Heart left ventricle (tissue), 16 donors: ENCODE measurements at regions not wholly inside any gene's neighbourhood (a gene's known extent, or its start where the extent isn't known, plus 50 kb on each side); places are given as distances from the start of the nearest gene placed in this dataset.
A peak's percentile ranks its signal among the peaks of the same experiment; 100 is the strongest.

Experiments
- ATAC-seq, 4 donors: fragments of 200-7000 bp; cut with Tn5 transposase; one replicate each; pipeline ENCODE4 v1.9.1; 2020 to 2022; ENCODE audit warnings: moderate library complexity in 4 of 4, mild to moderate bottlenecking in 3 of 4, moderate number of reproducible peaks in 1 of 4
- DNase-seq, 5 donors: peaks; one replicate each; pipeline ENCODE4 v3.0.0-alpha.2; 2020
- H3K27ac ChIP-seq, 12 donors: fragments of 200-600 bp; sonication (generic) in 4 of 12; one replicate each; pipeline versions ENCODE4 v1.5.0 to v1.8.0; 2016 to 2022; ENCODE audit warnings: mild to moderate bottlenecking in 2 of 12
- H3K27me3 ChIP-seq, 9 donors: fragments of 200-600 bp; sonication (generic) in 2 of 9; one replicate each; pipeline versions ENCODE4 v1.5.1 to v1.8.0; 2016 to 2022; ENCODE audit warnings: mild to moderate bottlenecking in 3 of 9
- H3K36me3 ChIP-seq, 9 donors: fragments of 200-600 bp; sonication (generic) in 2 of 9; one replicate each; pipeline versions ENCODE4 v1.5.0 to v1.8.0; 2018 to 2022; ENCODE audit warnings: mild to moderate bottlenecking in 2 of 9
- H3K4me1 ChIP-seq, 12 donors: fragments of 200-600 bp; sonication (generic) in 4 of 12; one replicate each; pipeline versions ENCODE4 v1.5.0 to v1.8.0; 2016 to 2022; ENCODE audit warnings: mild to moderate bottlenecking in 3 of 12
- H3K4me3 ChIP-seq, 12 donors: fragments of 200-600 bp; sonication (generic) in 4 of 12; one replicate each; pipeline versions ENCODE4 v1.5.0 to v1.8.0; 2017 to 2022; ENCODE audit warnings: mild to moderate bottlenecking in 9 of 12, moderate library complexity in 4 of 12
- H3K9me3 ChIP-seq, 12 donors: fragments of 200-600 bp; sonication (generic) in 4 of 12; one replicate each; pipeline versions ENCODE4 v1.5.0 to v1.8.0; 2016 to 2022; ENCODE audit warnings: mild to moderate bottlenecking in 1 of 12
- POLR2A ChIP-seq, 2 donors: fragments of 450-650 bp; IDR thresholded peaks; one replicate each; pipeline ENCODE4 v1.6.1; 2017; ENCODE audit warnings: antibody characterized with exemption in 2 of 2, mild to moderate bottlenecking in 2 of 2, moderate library complexity in 2 of 2
- WGBS, 4 donors: extraction: QIAGEN DNeasy Blood & Tissue Kit in 2 of 4; methylation state at CpG; one replicate each; pipeline versions ENCODE4 v1.1.5 to v1.1.7; 2013 to 2018; 5-methylcytosine and 5-hydroxymethylcytosine counted together
- intact Hi-C, 10 donors: fragments of 100-400 bp; cut with DNase I; formaldehyde crosslinking; loops; one replicate each; pipeline versions ENCODE4 v1.11.1 to v1.14.2; 2022
- TF ChIP-seq, protein P1 (sequence below), 12 donors: fragments of 200-600 bp; sonication (generic) in 4 of 12; IDR thresholded peaks; one replicate each; pipeline versions ENCODE4 v1.5.0 to v1.8.0; 2018 to 2022; ENCODE audit warnings: antibody characterized with exemption in 12 of 12, mild to moderate bottlenecking in 5 of 12
- donor health status: ischemic (EF 13 %, LVEDD 7.1; RV severe dilation, severe dysfunction).
- donor health status: healthy with polysubstance abuse.
- donor health status: DM: no; HTN: yes; CAD: no.
- donor health status: DM: no; HTN: no; CAD: no.
- donor health status: ischemic (EF 25% LVEDD 6.9; RV normal size, moderate dysfunction).
- donor health status: ischemic (EF 25% LVEDD 5.7; RV mildly dilated, moderate dysfunction).
- donor health status: healthy.
- donor health status: DM: yes; HTN: yes; CAD: no.
- donor health status: ischemic (EF 35%, LVEDD 5.7; RV mildly dilated, moderate dysfunction).
- donor health status: nonischemic (EF 11% LVEDD 7.7; RV severe dilation, severe dysfunction).
- donor health status: DM: yes; HTN: yes; CAD: no.
- donor health status: PGD.
- donor health status: ischemic (EF 29% LVEDD 5.4; RV normal size, mild dysfunction).
- donor health status: nonischemic (EF 23%, LVEDD 6.1; RV moderate dilation, normal function).

DNA sequence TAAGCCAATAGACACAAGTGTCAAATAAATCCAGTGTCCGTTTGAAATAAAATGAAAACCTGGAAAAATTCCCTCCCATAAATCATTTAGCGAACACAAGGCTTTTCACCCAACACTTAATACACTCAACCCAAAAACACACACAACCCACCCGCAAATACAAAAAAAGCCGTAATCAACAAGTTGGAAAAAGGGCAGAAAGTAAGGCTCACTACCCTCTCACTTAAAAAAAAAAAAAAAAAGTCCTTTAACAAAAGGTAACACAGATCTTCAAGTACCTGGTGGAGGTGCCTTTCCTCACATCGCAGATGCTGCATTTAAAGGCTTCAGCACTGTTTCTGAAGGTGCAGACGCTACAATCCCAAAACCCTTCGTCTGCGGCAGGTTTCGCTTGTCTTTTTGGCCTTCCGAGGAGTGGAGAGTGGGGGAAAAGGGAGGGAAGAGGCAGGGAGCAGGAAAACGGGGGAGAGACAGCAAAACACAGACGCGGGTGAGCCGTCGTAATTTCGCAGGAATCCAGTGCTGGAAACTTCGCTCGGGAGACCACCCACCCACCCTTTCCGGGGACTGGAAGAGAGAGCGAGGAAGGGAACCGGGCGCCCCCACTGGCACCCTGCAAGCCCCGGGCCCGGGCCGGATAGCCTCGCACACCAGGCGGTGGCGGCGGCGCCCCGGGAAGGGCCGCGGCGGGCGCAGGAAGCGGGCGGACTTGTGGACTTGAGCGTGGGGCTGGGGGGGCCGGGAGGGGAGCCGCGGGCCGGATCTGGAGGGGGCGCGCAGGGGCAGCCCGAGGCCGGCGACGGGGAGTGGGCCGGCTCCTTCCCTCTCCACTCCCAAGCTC, 401.8 kb downstream of the SHQ1 start, which contains the start of gene RYBP:
Gene RYBP (minus strand): TSS at position 404 of the 841 bp plus-strand sequence.
- H3K4me3 ChIP-seq: peak within 1 kb of the TSS; percentile 48 to 97 (median 82)
- no peaks in the 10 kb centered on the region for H3K9me3 ChIP-seq
- ATAC-seq (peak; percentile 16 to 78 (median 73)), DNase-seq (no peak)
- H3K27me3 ChIP-seq: no peaks in the 10 kb centered on the region
- peak within 1 kb of the TSS; percentile 66 to 92 (median 88) for H3K27ac ChIP-seq
- no peaks in the 10 kb centered on the region for H3K36me3 ChIP-seq
- H3K4me1 ChIP-seq: peaks cover 0 to 46% (median 29%) of the 10 kb centered on the region in 12 donors
- no peak for TF ChIP-seq POLR2A (IDR thresholded peaks at IDR 0.05)
- TF ChIP-seq, protein P1, sequence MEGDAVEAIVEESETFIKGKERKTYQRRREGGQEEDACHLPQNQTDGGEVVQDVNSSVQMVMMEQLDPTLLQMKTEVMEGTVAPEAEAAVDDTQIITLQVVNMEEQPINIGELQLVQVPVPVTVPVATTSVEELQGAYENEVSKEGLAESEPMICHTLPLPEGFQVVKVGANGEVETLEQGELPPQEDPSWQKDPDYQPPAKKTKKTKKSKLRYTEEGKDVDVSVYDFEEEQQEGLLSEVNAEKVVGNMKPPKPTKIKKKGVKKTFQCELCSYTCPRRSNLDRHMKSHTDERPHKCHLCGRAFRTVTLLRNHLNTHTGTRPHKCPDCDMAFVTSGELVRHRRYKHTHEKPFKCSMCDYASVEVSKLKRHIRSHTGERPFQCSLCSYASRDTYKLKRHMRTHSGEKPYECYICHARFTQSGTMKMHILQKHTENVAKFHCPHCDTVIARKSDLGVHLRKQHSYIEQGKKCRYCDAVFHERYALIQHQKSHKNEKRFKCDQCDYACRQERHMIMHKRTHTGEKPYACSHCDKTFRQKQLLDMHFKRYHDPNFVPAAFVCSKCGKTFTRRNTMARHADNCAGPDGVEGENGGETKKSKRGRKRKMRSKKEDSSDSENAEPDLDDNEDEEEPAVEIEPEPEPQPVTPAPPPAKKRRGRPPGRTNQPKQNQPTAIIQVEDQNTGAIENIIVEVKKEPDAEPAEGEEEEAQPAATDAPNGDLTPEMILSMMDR (IDR thresholded peaks at IDR 0.05): peak in 2 of 12 donors; percentile 15 to 25
- WGBS, 4 donors: 1 to 2% (median 1%) methylated on average over 37 to 49 of the region's 49 CpGs
- intact Hi-C loops: loop anchor here in 7 of 10 donors (2.0 to 10.0 kb wide), 10 partner anchors 36 to 722 kb away; partner anchors contain the start of gene EIF4E3 (in 1 of the 7)

DNA sequence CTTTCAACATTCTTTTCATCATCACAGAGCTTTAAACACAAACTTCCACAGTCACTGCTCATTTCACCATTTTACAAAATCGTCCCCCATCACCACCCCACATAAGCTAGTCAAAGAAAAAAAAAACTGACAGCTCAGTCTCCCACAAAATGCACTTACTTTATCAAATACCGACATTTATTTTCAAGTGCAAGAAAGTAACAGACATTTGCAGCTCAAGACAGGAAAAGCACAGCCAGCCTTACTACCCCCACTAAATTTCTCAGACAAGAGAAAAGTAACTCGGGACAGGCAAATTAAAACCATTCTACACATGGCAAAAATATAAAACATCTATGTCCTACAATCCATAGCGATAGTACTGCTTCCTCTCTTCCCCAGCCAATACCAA, 402.4 kb downstream of the SHQ1 start:
- Histone ChIP-seq H3K4me3 (peak overlapping the region; percentile 48 to 97 (median 82)), H3K9me3 (no peaks in the 10 kb centered on the region), H3K36me3 (no peaks in the 10 kb centered on the region), H3K4me1 (peaks cover 0 to 48% (median 31%) of the 10 kb centered on the region in 12 donors), H3K27ac (peak overlapping the region in 5 of 12 donors; percentile 69 to 90 (median 88)), H3K27me3 (no peaks in the 10 kb centered on the region)
- WGBS, 4 donors: 6 to 11% (median 7%) methylated on average over 4 of the region's 4 CpGs
- TF ChIP-seq, protein P1 (IDR thresholded peaks at IDR 0.05): no peak
- no peak for TF ChIP-seq POLR2A (IDR thresholded peaks at IDR 0.05)
- ATAC-seq (no peak), DNase-seq (no peak)
- intact Hi-C loops: loop anchor here in 7 of 10 donors (2.0 to 10.0 kb wide), 10 partner anchors 36 to 721 kb away; partner anchors contain the start of gene EIF4E3 (in 1 of the 7)

DNA sequence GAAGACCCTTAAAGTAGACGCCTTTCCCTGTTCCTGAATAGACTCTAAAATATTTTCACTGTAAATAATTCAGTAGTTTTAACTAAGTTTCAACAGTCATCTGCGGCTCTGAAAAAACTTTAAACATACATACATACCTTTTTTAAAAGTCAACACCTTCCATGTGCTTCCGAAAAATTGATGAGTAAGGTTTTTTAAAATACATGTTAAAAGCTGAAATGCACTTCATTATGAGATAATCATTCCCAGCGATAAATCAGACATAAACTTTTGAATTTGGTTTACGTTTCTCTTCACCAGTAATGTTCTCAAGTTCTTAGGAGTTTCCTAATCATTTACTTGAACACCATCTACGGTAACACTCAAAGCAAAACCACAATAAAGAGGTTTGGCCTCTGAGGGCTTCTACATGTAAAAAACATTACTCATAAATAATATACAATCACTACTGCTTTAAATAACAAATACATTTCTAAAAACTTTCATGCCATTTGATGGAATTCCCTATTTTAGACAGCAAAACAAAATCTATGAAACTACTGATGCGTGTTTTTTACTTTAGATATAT, 403.5 kb downstream of the SHQ1 start:
- DNase-seq (no peak), ATAC-seq (no peak)
- 89 to 92% (median 90%) methylated on average over 7 of the region's 7 CpGs for WGBS, 4 donors
- TF ChIP-seq, protein P1 (IDR thresholded peaks at IDR 0.05): no peak
- H3K4me1 ChIP-seq: peaks cover 0 to 52% (median 31%) of the 10 kb centered on the region in 12 donors
- peak overlapping the region in 3 of 12 donors; percentile 75 to 97 (median 81) for H3K4me3 ChIP-seq
- H3K36me3 ChIP-seq: peaks cover 0 to 3% (median 0%) of the 10 kb centered on the region in 9 donors
- intact Hi-C loops: loop anchor here in 6 of 10 donors (5.0 to 10.0 kb wide), 9 partner anchors 38 to 720 kb away; partner anchors contain the start of gene EIF4E3 (in 1 of the 6)
- H3K27me3 ChIP-seq: no peaks in the 10 kb centered on the region
- H3K9me3 ChIP-seq: no peaks in the 10 kb centered on the region
- H3K27ac ChIP-seq: no peak overlapping the region

DNA sequence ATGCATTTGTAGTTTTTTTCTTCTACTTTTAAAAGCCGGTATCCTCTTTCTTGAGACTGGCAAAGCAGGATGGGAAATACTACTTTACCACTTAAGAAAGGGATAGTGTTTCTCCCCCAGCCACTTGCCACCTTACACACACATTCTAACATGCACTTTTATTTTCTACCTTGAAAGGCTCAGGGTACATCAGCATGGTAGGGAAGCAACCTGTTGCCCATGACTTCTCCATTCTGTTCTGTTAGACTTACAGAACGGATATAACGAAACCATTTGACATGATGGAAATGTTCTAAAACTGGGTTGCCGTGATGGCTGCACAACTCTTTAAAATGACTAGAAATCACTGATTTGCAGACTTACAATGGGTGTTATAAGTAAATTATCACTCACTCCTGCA, 405.5 kb downstream of the SHQ1 start:
- peaks cover 0 to 69% (median 47%) of the 10 kb centered on the region in 12 donors for H3K4me1 ChIP-seq
- intact Hi-C loops: loop anchor here in 4 of 10 donors (10.0 kb wide), 6 partner anchors 108 to 718 kb away; partner anchors contain the start of gene EIF4E3 (in 1 of the 4)
- H3K4me3 ChIP-seq: no peak overlapping the region
- TF ChIP-seq POLR2A (IDR thresholded peaks at IDR 0.05): no peak
- WGBS, 4 donors: 83 to 94% (median 91%) methylated on average over 4 of the region's 4 CpGs
- H3K27me3 ChIP-seq: no peaks in the 10 kb centered on the region
- DNase-seq (no peak), ATAC-seq (no peak)
- no peak overlapping the region for H3K27ac ChIP-seq
- peaks cover 0 to 15% (median 0%) of the 10 kb centered on the region in 9 donors for H3K36me3 ChIP-seq
- no peaks in the 10 kb centered on the region for H3K9me3 ChIP-seq
